PFSK-1 (cell line): ENCODE measurements at regions not wholly inside any gene's neighbourhood (a gene's known extent, or its start where the extent isn't known, plus 50 kb on each side); places are given as distances from the start of the nearest gene placed in this dataset.

Experiments used
- FOXP2 ChIP-seq: optimal IDR thresholded peaks from 2 replicates; pipeline ENCODE3; 2011; ENCODE audit warnings: borderline replicate concordance, control low read depth, inconsistent platforms; ENCODE audit not compliant: insufficient read depth; ENCODE audit errors: extremely low read length, extremely low read depth
- POLR2AphosphoS5 ChIP-seq: IDR thresholded peaks from 2 replicates; pipeline ENCODE4 v1.6.1; 2012; ENCODE audit warnings: low read depth, mild to moderate bottlenecking, control low read depth, low read length, moderate library complexity
- SIN3A ChIP-seq: IDR thresholded peaks from 2 replicates; pipeline ENCODE4 v1.6.1; 2012; ENCODE audit warnings: mild to moderate bottlenecking, low read length, moderate library complexity, borderline replicate concordance; ENCODE audit not compliant: insufficient read depth
- TAF1 ChIP-seq: IDR thresholded peaks from 2 replicates; pipeline ENCODE4 v1.6.1; 2012; ENCODE audit warnings: low read length, control low read depth, borderline replicate concordance; ENCODE audit not compliant: insufficient read depth
- TF ChIP-seq, protein P1 (sequence below), 2 experiments: IDR thresholded peaks; 2 replicates each; pipeline versions ENCODE4 v1.6.1 to v1.8.0; 2011 to 2012; ENCODE audit warnings: low read depth in 2 of 2, low read length in 2 of 2, control low read depth in 1 of 2, inconsistent platforms in 1 of 2, mild to moderate bottlenecking in 1 of 2, moderate library complexity in 1 of 2; ENCODE audit not compliant: insufficient read depth in 1 of 2

DNA sequence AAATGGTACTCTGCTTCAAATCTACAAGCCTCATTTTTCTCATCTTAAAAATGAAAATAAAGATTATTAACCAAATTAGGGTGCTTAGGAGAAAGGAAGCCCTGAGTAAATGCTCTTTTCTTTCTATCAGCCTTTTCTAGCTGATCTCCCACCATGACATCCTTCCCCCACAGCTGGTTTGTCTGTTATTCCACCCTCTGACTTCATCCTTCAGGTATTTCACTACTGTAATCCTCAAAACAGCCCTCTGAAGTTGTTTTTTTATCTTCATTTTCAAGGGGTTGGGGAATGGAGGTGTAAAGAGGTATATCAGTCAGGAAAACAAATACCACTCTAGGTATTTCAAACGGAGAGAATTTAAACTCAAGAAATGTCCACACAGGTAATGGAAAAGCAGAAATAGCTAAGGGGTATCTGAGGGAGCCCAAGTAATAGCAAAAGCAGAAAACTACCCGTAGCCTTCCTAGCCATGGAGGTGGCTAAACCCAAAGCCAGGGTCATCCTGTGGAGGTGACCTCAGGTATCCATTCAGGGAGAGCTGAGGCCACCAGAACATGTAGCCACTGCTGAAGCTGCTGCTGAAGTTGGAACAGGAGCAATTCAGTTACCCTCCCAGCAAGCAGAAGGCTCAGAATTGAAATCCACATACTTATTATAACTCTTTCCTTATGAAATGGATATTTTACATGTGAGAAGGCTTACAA, 990.9 kb upstream of the ACVR2A start:
- no peak for TF ChIP-seq POLR2AphosphoS5
- no peak for TF ChIP-seq FOXP2
- TF ChIP-seq, protein P1, sequence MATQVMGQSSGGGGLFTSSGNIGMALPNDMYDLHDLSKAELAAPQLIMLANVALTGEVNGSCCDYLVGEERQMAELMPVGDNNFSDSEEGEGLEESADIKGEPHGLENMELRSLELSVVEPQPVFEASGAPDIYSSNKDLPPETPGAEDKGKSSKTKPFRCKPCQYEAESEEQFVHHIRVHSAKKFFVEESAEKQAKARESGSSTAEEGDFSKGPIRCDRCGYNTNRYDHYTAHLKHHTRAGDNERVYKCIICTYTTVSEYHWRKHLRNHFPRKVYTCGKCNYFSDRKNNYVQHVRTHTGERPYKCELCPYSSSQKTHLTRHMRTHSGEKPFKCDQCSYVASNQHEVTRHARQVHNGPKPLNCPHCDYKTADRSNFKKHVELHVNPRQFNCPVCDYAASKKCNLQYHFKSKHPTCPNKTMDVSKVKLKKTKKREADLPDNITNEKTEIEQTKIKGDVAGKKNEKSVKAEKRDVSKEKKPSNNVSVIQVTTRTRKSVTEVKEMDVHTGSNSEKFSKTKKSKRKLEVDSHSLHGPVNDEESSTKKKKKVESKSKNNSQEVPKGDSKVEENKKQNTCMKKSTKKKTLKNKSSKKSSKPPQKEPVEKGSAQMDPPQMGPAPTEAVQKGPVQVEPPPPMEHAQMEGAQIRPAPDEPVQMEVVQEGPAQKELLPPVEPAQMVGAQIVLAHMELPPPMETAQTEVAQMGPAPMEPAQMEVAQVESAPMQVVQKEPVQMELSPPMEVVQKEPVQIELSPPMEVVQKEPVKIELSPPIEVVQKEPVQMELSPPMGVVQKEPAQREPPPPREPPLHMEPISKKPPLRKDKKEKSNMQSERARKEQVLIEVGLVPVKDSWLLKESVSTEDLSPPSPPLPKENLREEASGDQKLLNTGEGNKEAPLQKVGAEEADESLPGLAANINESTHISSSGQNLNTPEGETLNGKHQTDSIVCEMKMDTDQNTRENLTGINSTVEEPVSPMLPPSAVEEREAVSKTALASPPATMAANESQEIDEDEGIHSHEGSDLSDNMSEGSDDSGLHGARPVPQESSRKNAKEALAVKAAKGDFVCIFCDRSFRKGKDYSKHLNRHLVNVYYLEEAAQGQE (IDR thresholded peaks at IDR 0.05; ENCODE audit: insufficient read depth in 1 of 2, low read depth in 2 of 2, low read length in 2 of 2) = no peak
- no peak for TF ChIP-seq TAF1
- TF ChIP-seq SIN3A = no peak

DNA sequence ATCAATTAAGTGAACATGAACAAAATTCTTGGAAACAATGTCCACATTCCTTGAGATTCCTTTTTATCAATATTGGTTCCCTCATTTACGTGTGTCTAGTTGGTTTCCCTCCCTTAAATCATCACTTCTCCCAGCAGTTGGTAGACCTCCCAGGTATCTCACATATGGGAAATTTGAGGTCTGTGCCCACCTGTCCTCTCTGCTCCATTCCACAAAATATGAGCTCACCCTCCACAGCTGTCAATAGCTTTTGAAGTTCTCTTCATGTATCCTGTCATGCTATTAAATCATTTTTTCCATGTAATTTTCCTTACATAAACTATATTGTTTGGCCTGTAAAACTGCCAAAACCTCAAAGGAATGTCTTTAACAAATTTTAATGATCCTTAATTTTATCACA, 992.2 kb upstream of the ACVR2A start:
- TF ChIP-seq TAF1 (no peak), FOXP2 (no peak), SIN3A (no peak), POLR2AphosphoS5 (no peak)
- TF ChIP-seq, protein P1 (IDR thresholded peaks at IDR 0.05; ENCODE audit: insufficient read depth in 1 of 2, low read depth in 2 of 2, low read length in 2 of 2) = no peak

DNA sequence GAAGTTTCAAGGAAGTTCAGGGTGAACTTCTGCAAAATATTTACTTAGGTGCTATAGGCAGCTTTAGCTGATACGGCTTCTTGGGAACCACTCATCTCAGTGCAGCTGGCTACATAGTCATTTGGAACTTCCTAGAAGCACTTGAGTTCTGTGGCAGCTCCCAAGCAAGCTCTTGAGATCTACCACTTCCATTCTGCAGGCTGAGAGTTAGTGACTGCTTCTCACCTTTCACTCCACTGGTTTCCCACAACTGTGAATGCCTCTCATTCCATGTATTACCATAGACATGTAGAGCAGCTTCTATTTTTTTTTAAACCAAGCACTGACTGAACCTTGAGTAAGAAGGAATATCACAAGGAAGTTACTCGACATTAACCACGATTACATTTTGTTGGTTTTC, 994.1 kb upstream of the ACVR2A start:
- no peak for TF ChIP-seq POLR2AphosphoS5
- TF ChIP-seq FOXP2 = no peak
- TF ChIP-seq SIN3A = no peak
- TF ChIP-seq, protein P1 (IDR thresholded peaks at IDR 0.05; ENCODE audit: insufficient read depth in 1 of 2, low read depth in 2 of 2, low read length in 2 of 2) = no peak
- TF ChIP-seq TAF1 = no peak

DNA sequence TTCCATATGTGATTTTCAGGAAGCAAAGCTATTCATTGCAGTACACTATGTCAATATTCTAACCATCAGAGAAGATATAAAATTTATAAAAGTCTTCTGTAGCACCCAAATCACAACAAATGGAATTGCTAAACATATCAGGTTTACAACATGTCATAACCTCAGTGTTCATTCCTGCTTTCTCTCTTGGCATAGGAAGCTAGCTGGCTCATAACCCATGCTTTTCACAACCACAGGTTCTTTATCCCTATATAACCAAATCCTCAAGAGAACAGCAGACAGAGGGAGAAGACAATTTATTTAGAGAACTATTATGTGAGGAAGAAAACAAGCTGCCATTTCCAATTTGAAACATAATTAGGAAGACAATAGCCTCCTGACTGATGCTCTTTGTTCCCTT, 997.0 kb upstream of the ACVR2A start:
- no peak for TF ChIP-seq FOXP2
- TF ChIP-seq POLR2AphosphoS5 = no peak
- TF ChIP-seq SIN3A = no peak
- TF ChIP-seq TAF1 = no peak
- TF ChIP-seq, protein P1 (IDR thresholded peaks at IDR 0.05; ENCODE audit: insufficient read depth in 1 of 2, low read depth in 2 of 2, low read length in 2 of 2) = no peak
